GM23248 (cell line): ENCODE measurements at regions not wholly inside any gene's neighbourhood (a gene's known extent, or its start where the extent isn't known, plus 50 kb on each side); places are given as distances from the start of the nearest gene placed in this dataset.
"Not testable (repeated sequence)": the region's sequence is repeated elsewhere in the genome, so short reads cannot be mapped to it uniquely, and the experiment has no call there.

ENCODE experiments used
- DNase-seq: peaks from one replicate; pipeline ENCODE4 v3.0.0-alpha.2; 2015
- H2AFZ ChIP-seq: fragments of 200-600 bp; sonication (generic); 2 replicates; pipeline ENCODE4 v1.6.1; 2016; ENCODE audit warnings: antibody characterized with exemption
- H3F3A ChIP-seq: fragments of 200-600 bp; sonication (generic); 2 replicates; pipeline ENCODE4 v1.6.1; 2016; ENCODE audit warnings: mild to moderate bottlenecking, antibody characterized with exemption, mixed run types; ENCODE audit not compliant: insufficient read depth
- H3K27ac ChIP-seq: fragments of 200-600 bp; sonication (generic); 2 replicates; pipeline ENCODE4 v1.5.1; 2016; ENCODE audit warnings: mild to moderate bottlenecking
- H3K27me3 ChIP-seq: fragments of 200-600 bp; sonication (generic); replicated peaks from 2 replicates; pipeline ENCODE4 v1.6.1; 2016; ENCODE audit warnings: mild to moderate bottlenecking; ENCODE audit not compliant: insufficient read depth
- H3K36me3 ChIP-seq: fragments of 200-600 bp; sonication (generic); 2 replicates; pipeline ENCODE4 v1.6.1; 2016; ENCODE audit warnings: low read depth, mild to moderate bottlenecking
- H3K4me1 ChIP-seq: fragments of 200-600 bp; sonication (generic); 2 replicates; pipeline ENCODE4 v1.6.1; 2016; ENCODE audit warnings: mild to moderate bottlenecking; ENCODE audit not compliant: insufficient read depth
- H3K4me2 ChIP-seq: fragments of 200-600 bp; sonication (generic); one replicate; pipeline ENCODE4 v1.6.1; 2016; ENCODE audit warnings: mild to moderate bottlenecking; ENCODE audit not compliant: unreplicated experiment
- H3K4me3 ChIP-seq: fragments of 200-600 bp; sonication (generic); 2 replicates; pipeline ENCODE4 v1.5.1; 2016; ENCODE audit warnings: mild to moderate bottlenecking
- H3K79me2 ChIP-seq: fragments of 200-600 bp; sonication (generic); 2 replicates; pipeline ENCODE4 v1.6.1; 2016; ENCODE audit warnings: mild to moderate bottlenecking; ENCODE audit not compliant: insufficient read depth
- H3K9ac ChIP-seq: fragments of 200-600 bp; sonication (generic); 2 replicates; pipeline ENCODE4 v1.6.1; 2016; ENCODE audit warnings: mild to moderate bottlenecking
- H3K9me2 ChIP-seq: fragments of 200-600 bp; sonication (generic); 2 replicates; pipeline ENCODE4 v1.6.1; 2016; ENCODE audit warnings: mixed run types, mild to moderate bottlenecking, moderate library complexity; ENCODE audit not compliant: insufficient read depth
- H3K9me3 ChIP-seq: fragments of 200-600 bp; sonication (generic); one replicate; pipeline ENCODE4 v1.6.1; 2017; ENCODE audit warnings: low read depth
- H4K20me1 ChIP-seq: fragments of 200-600 bp; sonication (generic); 2 replicates; pipeline ENCODE4 v1.6.0; 2016; ENCODE audit not compliant: insufficient read depth
- WGBS, 2 experiments: methylation state at CpG; one replicate each; pipeline ENCODE4 v1.1.6; 2015 to 2017; ENCODE audit warnings: low lambda C conversion rate in 2 of 2, low coverage in 1 of 2; ENCODE audit errors: missing lambda C conversion rate in 2 of 2; 5-methylcytosine and 5-hydroxymethylcytosine counted together
- in situ Hi-C: fragments of 300-500 bp; cut with MboI; formaldehyde crosslinking; loops from 2 replicates; pipeline ENCODE4 v1.15.0; 2020

- H3K79me2 ChIP-seq, H3K27me3 ChIP-seq, in situ Hi-C loops, H3K9me3 ChIP-seq, DNase-seq, H3K4me2 ChIP-seq, H3K27ac ChIP-seq, H3K9ac ChIP-seq, H2AFZ ChIP-seq, H3K9me2 ChIP-seq, H3K4me1 ChIP-seq, H3K36me3 ChIP-seq, H3K4me3 ChIP-seq, H4K20me1 ChIP-seq, H3F3A ChIP-seq: not testable (repeated sequence)
- no CpG with 5 or more reads among the region's 8 CpGs for WGBS, 2 experiments
Measured at GRCh38 chr7:75201606-75202079, 109.3 kb downstream of the GTF2IRD2B start.

- H3K4me3 ChIP-seq, DNase-seq, H3K4me1 ChIP-seq, in situ Hi-C loops, H3K9ac ChIP-seq, H3K36me3 ChIP-seq, H2AFZ ChIP-seq, H4K20me1 ChIP-seq, H3K27me3 ChIP-seq, H3K9me3 ChIP-seq, H3K79me2 ChIP-seq, H3K27ac ChIP-seq, H3K9me2 ChIP-seq, H3K4me2 ChIP-seq, H3F3A ChIP-seq: not testable (repeated sequence)
- no CpG with 5 or more reads among the region's 14 CpGs for WGBS, 2 experiments
Measured at GRCh38 chr7:75205367-75206085, 113.1 kb downstream of the GTF2IRD2B start.

GRCh38 chr7:75215460-75215859 lies 123.1 kb downstream of the GTF2IRD2B start:
- H3K36me3 ChIP-seq, H2AFZ ChIP-seq, DNase-seq, H3K4me2 ChIP-seq, in situ Hi-C loops, H3K27ac ChIP-seq, H3K79me2 ChIP-seq, H3K4me1 ChIP-seq, H3K9ac ChIP-seq, H3K27me3 ChIP-seq, H3F3A ChIP-seq, H4K20me1 ChIP-seq, H3K4me3 ChIP-seq, H3K9me2 ChIP-seq, H3K9me3 ChIP-seq: not testable (repeated sequence)
- no CpG with 5 or more reads among the region's 5 CpGs for WGBS, 2 experiments

GRCh38 chr7:75216963-75217362 lies 124.6 kb downstream of the GTF2IRD2B start:
- H3F3A ChIP-seq, H3K4me3 ChIP-seq, DNase-seq, H3K27me3 ChIP-seq, H3K4me1 ChIP-seq, H2AFZ ChIP-seq, in situ Hi-C loops, H3K9me3 ChIP-seq, H3K9ac ChIP-seq, H4K20me1 ChIP-seq, H3K27ac ChIP-seq, H3K9me2 ChIP-seq, H3K79me2 ChIP-seq, H3K4me2 ChIP-seq, H3K36me3 ChIP-seq: not testable (repeated sequence)
- no CpG with 5 or more reads among the region's 10 CpGs for WGBS, 2 experiments

GRCh38 chr7:75226102-75226501 lies 133.7 kb downstream of the GTF2IRD2B start:
- H3K9ac ChIP-seq, H3K27ac ChIP-seq, H3F3A ChIP-seq, H3K27me3 ChIP-seq, H3K9me2 ChIP-seq, DNase-seq, H3K36me3 ChIP-seq, H4K20me1 ChIP-seq, in situ Hi-C loops, H3K4me3 ChIP-seq, H2AFZ ChIP-seq, H3K9me3 ChIP-seq, H3K4me2 ChIP-seq, H3K4me1 ChIP-seq, H3K79me2 ChIP-seq: not testable (repeated sequence)
- no CpG with 5 or more reads among the region's 4 CpGs for WGBS, 2 experiments

- H3K4me2 ChIP-seq, H3K4me3 ChIP-seq, H3K79me2 ChIP-seq, H3K9ac ChIP-seq, H3K36me3 ChIP-seq, H3K9me2 ChIP-seq, DNase-seq, H2AFZ ChIP-seq, H4K20me1 ChIP-seq, H3K4me1 ChIP-seq, H3K27ac ChIP-seq, H3K27me3 ChIP-seq, H3K9me3 ChIP-seq, H3F3A ChIP-seq, in situ Hi-C loops: not testable (repeated sequence)
- WGBS, 2 experiments, result 0 to 71% methylated on average over 2 to 7 of the region's 7 CpGs
Measured at GRCh38 chr7:75229558-75229957, 137.2 kb downstream of the GTF2IRD2B start.

- DNase-seq, H2AFZ ChIP-seq, in situ Hi-C loops, H4K20me1 ChIP-seq, H3K79me2 ChIP-seq, H3K36me3 ChIP-seq, H3K4me2 ChIP-seq, H3K9me2 ChIP-seq, H3K9ac ChIP-seq, H3K27me3 ChIP-seq, H3K4me1 ChIP-seq, H3F3A ChIP-seq, H3K4me3 ChIP-seq, H3K9me3 ChIP-seq, H3K27ac ChIP-seq: not testable (repeated sequence)
- no CpG with 5 or more reads among the region's 4 CpGs for WGBS, 2 experiments
Measured at GRCh38 chr7:75230558-75230957, 138.2 kb downstream of the GTF2IRD2B start.
